Neuronal stem cell (in vitro differentiated cells): ENCODE measurements at regions not wholly inside any gene's neighbourhood (a gene's known extent, or its start where the extent isn't known, plus 50 kb on each side); places are given as distances from the start of the nearest gene placed in this dataset.

Experiments used
- DNase-seq: peaks from one replicate; pipeline ENCODE4 v3.0.0-alpha.2; 2013; ENCODE audit warnings: low spot score
- H2AFZ ChIP-seq: one replicate; pipeline ENCODE4 v1.6.1; 2013; ENCODE audit warnings: mild to moderate bottlenecking, low read length, inconsistent platforms
- H2AK5ac ChIP-seq: 2 replicates; pipeline ENCODE4 v1.6.1; 2013; ENCODE audit warnings: low read depth, mild to moderate bottlenecking, inconsistent platforms, low read length, moderate library complexity, mixed read lengths
- H2BK120ac ChIP-seq: 2 replicates; pipeline ENCODE4 v1.6.1; 2013; ENCODE audit warnings: low read depth, mild to moderate bottlenecking, inconsistent platforms, low read length, moderate library complexity, mixed read lengths
- H2BK12ac ChIP-seq: one replicate; pipeline ENCODE4 v1.6.1; 2013; ENCODE audit warnings: low read length, inconsistent platforms
- H2BK15ac ChIP-seq: 2 replicates; pipeline ENCODE4 v1.6.1; 2013; ENCODE audit warnings: mild to moderate bottlenecking, low read length, inconsistent platforms, mixed read lengths
- H2BK5ac ChIP-seq: one replicate; pipeline ENCODE4 v1.6.1; 2013; ENCODE audit warnings: inconsistent platforms, mild to moderate bottlenecking, low read length, moderate library complexity
- H3K14ac ChIP-seq: one replicate; pipeline ENCODE4 v1.6.1; 2013; ENCODE audit warnings: low read length, inconsistent platforms
- H3K18ac ChIP-seq: 2 replicates; pipeline ENCODE4 v1.6.1; 2013; ENCODE audit warnings: low read length, inconsistent platforms
- H3K23ac ChIP-seq: 2 replicates; pipeline ENCODE4 v1.6.1; 2013; ENCODE audit warnings: low read depth, mild to moderate bottlenecking, mixed read lengths, low read length, inconsistent platforms; ENCODE audit not compliant: poor library complexity
- H3K27ac ChIP-seq: replicated peaks from 3 replicates; pipeline ENCODE4 v1.5.1; 2013; ENCODE audit warnings: low read length, inconsistent platforms
- H3K27me3 ChIP-seq, 3 experiments: 2 replicates each; pipeline ENCODE4 v1.6.1; 2013; ENCODE audit warnings: low read length in 3 of 3, mild to moderate bottlenecking in 2 of 3, inconsistent platforms in 1 of 3, low read depth in 1 of 3, mixed read lengths in 1 of 3, moderate library complexity in 1 of 3; ENCODE audit not compliant: control insufficient read depth in 3 of 3, insufficient read depth in 3 of 3
- H3K36me3 ChIP-seq, 2 donors: replicated peaks in 1 of 2; 2 replicates each; pipeline ENCODE4 v1.6.1; 2013; ENCODE audit warnings: low read length in 2 of 2; ENCODE audit not compliant: control insufficient read depth in 2 of 2, insufficient read depth in 2 of 2
- H3K4ac ChIP-seq: 2 replicates; pipeline ENCODE4 v1.6.1; 2013; ENCODE audit warnings: inconsistent platforms, mild to moderate bottlenecking, low read length, moderate library complexity
- H3K4me1 ChIP-seq, 2 donors: 1 replicate in 1 of 2; 2 replicates in 1 of 2; pipeline ENCODE4 v1.6.1; 2013; ENCODE audit warnings: low read length in 2 of 2, low read depth in 1 of 2; ENCODE audit not compliant: control insufficient read depth in 2 of 2, insufficient read depth in 1 of 2
- H3K4me2 ChIP-seq: one replicate; pipeline ENCODE4 v1.6.1; 2013; ENCODE audit warnings: mild to moderate bottlenecking, low read length, inconsistent platforms; ENCODE audit not compliant: insufficient read depth, poor library complexity, severe bottlenecking
- H3K4me3 ChIP-seq, 2 donors: 2 replicates each; pipeline ENCODE4 v1.5.1; 2013; ENCODE audit warnings: low read length in 2 of 2, mild to moderate bottlenecking in 2 of 2, inconsistent platforms in 1 of 2, moderate library complexity in 1 of 2
- H3K79me1 ChIP-seq: one replicate; pipeline ENCODE4 v1.6.1; 2013; ENCODE audit warnings: low read depth, mild to moderate bottlenecking, inconsistent platforms, low read length, moderate library complexity
- H3K9ac ChIP-seq: one replicate; pipeline ENCODE4 v1.6.1; 2013; ENCODE audit warnings: mild to moderate bottlenecking, low read depth, low read length, inconsistent platforms; ENCODE audit not compliant: poor library complexity
- H3K9me3 ChIP-seq, 2 donors: replicated peaks in 1 of 2; 2 replicates each; pipeline versions ENCODE3 to v1.6.1; 2013; ENCODE audit warnings: low read length in 2 of 2, mild to moderate bottlenecking in 2 of 2, inconsistent platforms in 1 of 2, low read depth in 1 of 2, mixed read lengths in 1 of 2, moderate library complexity in 1 of 2; ENCODE audit not compliant: control insufficient read depth in 2 of 2, insufficient read depth in 1 of 2
- H4K8ac ChIP-seq: one replicate; pipeline ENCODE4 v1.6.1; 2013; ENCODE audit warnings: low read depth, mild to moderate bottlenecking, inconsistent platforms, low read length, moderate library complexity
- H4K91ac ChIP-seq: one replicate; pipeline ENCODE4 v1.6.1; 2013; ENCODE audit warnings: low read length, low read depth, mild to moderate bottlenecking, inconsistent platforms; ENCODE audit not compliant: poor library complexity
- WGBS, 2 donors: extraction: QIAGEN DNeasy Blood & Tissue Kit; methylation state at CpG; one replicate each; pipeline ENCODE4 v1.1.7; 2013; ENCODE audit warnings: missing lambda C conversion rate in 2 of 2, mixed read lengths in 1 of 2; ENCODE audit not compliant: insufficient read length in 2 of 2, insufficient replicate concordance in 1 of 2; ENCODE audit errors: extremely low coverage in 2 of 2; 5-methylcytosine and 5-hydroxymethylcytosine counted together

DNA sequence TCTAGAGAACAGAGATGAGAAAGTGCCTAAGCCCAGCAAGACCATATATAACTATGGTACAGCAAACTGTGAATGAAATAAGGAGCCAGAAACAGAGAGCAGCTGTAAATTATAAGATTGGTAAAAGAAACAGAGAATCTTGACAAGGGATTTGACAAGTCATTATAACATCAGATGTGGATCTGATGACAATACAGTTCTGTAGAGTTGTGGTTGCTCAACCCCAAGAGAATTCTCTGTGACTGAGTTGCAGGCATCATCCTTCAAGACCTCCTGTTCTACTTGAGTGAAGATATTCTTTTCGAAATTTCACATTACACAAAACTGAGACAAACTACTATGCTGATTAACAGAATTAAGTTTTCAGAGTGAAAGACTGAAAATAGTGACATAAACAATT lies 343.1 kb upstream of the SLC39A10 start:
- Histone ChIP-seq H2AK5ac (no peak overlapping the region), H3K9ac (no peak overlapping the region), H3K4me1 (no peaks in the 10 kb centered on the region), H3K27ac (no peak overlapping the region), H3K4me3 (no peak overlapping the region), H2BK12ac (no peak overlapping the region), H4K8ac (no peak overlapping the region), H4K91ac (no peak overlapping the region), H2BK15ac (no peak overlapping the region), H2AFZ (no peak overlapping the region), H3K9me3 (no peaks in the 10 kb centered on the region), H3K79me1 (no peaks in the 10 kb centered on the region), H3K14ac (no peak overlapping the region), H3K36me3 (no peaks in the 10 kb centered on the region), H3K23ac (no peak overlapping the region), H3K18ac (no peak overlapping the region), H3K4me2 (no peak overlapping the region), H2BK5ac (no peak overlapping the region), H2BK120ac (no peak overlapping the region), H3K4ac (no peak overlapping the region), H3K27me3 (no peaks in the 10 kb centered on the region)
- WGBS, 2 donors: no CpG with 5 or more reads among the region's 1 CpG
- DNase-seq: no peak

DNA sequence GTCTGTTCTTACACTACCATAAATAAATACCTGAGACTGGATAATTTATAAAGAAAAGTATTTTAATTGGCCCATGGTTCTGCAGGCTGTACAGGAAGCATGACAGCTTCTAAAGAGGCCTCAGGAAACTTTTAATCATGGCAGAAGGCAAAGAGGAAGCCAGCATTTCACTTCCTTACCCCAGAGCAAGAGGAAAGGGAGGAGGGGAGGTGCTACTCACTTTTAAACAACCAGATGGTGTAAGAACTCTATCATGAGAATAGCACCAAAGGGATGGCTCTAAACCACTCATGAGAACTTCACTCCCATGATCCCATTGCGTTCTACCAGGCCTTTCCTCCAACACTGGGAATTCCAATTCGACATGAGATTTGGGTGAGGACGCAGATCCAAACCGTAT lies 344.4 kb upstream of the SLC39A10 start:
- H4K91ac ChIP-seq: no peak overlapping the region
- H2BK12ac ChIP-seq: no peak overlapping the region
- WGBS, 2 donors: no CpG with 5 or more reads among the region's 4 CpGs
- H3K27ac ChIP-seq: no peak overlapping the region
- no peak overlapping the region for H2AK5ac ChIP-seq
- no peak overlapping the region for H2BK15ac ChIP-seq
- H3K4me1 ChIP-seq: no peaks in the 10 kb centered on the region
- no peaks in the 10 kb centered on the region for H3K27me3 ChIP-seq
- H3K4me3 ChIP-seq: no peak overlapping the region
- no peak overlapping the region for H2BK5ac ChIP-seq
- H3K79me1 ChIP-seq: no peaks in the 10 kb centered on the region
- H3K14ac ChIP-seq: no peak overlapping the region
- H3K4ac ChIP-seq: no peak overlapping the region
- H3K9ac ChIP-seq: no peak overlapping the region
- H2BK120ac ChIP-seq: no peak overlapping the region
- H4K8ac ChIP-seq: no peak overlapping the region
- no peak overlapping the region for H3K4me2 ChIP-seq
- DNase-seq: no peak
- no peak overlapping the region for H3K23ac ChIP-seq
- H3K18ac ChIP-seq: no peak overlapping the region
- no peak overlapping the region for H2AFZ ChIP-seq
- H3K36me3 ChIP-seq: no peaks in the 10 kb centered on the region
- no peaks in the 10 kb centered on the region for H3K9me3 ChIP-seq

DNA sequence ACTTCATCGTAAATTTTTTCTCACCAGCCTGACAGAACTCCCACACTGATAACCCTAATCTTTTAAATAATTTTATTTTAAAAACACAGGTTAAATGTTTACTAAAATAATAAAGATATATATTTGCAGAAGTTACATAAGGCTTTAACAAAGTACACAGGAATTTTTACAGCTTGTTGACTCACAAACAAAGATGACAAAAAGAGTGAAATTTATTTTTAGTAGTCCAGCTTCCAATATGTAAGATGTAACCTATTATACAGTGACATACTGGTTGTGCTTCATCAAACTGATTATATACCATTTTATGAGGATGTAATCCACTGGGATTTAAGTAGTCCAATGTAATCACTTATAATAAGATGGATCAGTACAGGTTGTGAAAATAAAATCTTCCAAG lies 348.9 kb upstream of the SLC39A10 start:
- no peak overlapping the region for H4K91ac ChIP-seq
- no peak for DNase-seq
- no peaks in the 10 kb centered on the region for H3K79me1 ChIP-seq
- 100% methylated on average over 1 of the region's 1 CpG; no CpG with 5 or more reads in 1 of the 2 donors for whole genome bisulfite sequencing, 2 donors
- no peak overlapping the region for H3K4me2 ChIP-seq
- no peak overlapping the region for H3K18ac ChIP-seq
- H3K27ac ChIP-seq: no peak overlapping the region
- H3K36me3 ChIP-seq: no peaks in the 10 kb centered on the region
- no peak overlapping the region for H2BK5ac ChIP-seq
- H2AFZ ChIP-seq: no peak overlapping the region
- no peak overlapping the region for H2BK120ac ChIP-seq
- H3K9ac ChIP-seq: no peak overlapping the region
- no peaks in the 10 kb centered on the region for H3K27me3 ChIP-seq
- H3K14ac ChIP-seq: no peak overlapping the region
- no peaks in the 10 kb centered on the region for H3K4me1 ChIP-seq
- no peak overlapping the region for H3K23ac ChIP-seq
- H2BK12ac ChIP-seq: no peak overlapping the region
- no peak overlapping the region for H3K4ac ChIP-seq
- H2BK15ac ChIP-seq: no peak overlapping the region
- no peak overlapping the region for H4K8ac ChIP-seq
- H3K4me3 ChIP-seq: no peak overlapping the region
- H3K9me3 ChIP-seq: no peaks in the 10 kb centered on the region
- no peak overlapping the region for H2AK5ac ChIP-seq

DNA sequence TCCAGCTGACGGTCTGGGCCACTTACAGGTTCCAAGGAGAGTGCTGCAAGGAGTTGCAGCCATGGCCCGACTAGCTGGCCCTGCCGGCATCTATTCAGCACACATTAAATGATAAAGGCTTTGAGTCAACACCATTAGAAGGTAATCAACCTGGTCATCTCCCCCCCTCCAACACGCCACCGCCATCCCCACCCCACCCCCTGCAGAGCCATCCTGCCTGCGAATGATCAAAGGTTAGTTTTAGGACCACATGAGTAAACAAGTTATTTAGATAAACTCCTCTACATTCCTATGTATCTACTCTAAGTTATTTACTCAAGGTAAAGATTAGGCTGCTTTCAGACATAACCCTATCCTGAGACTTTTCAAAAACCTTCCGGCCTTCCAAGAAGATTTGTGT lies 349.3 kb upstream of the SLC39A10 start:
- no peak overlapping the region for H4K8ac ChIP-seq
- no peak overlapping the region for H4K91ac ChIP-seq
- no peaks in the 10 kb centered on the region for H3K79me1 ChIP-seq
- no peaks in the 10 kb centered on the region for H3K27me3 ChIP-seq
- H2AFZ ChIP-seq: no peak overlapping the region
- H2BK120ac ChIP-seq: no peak overlapping the region
- WGBS, 2 donors: no CpG with 5 or more reads among the region's 7 CpGs
- no peak overlapping the region for H3K14ac ChIP-seq
- H3K4me2 ChIP-seq: no peak overlapping the region
- no peak overlapping the region for H3K27ac ChIP-seq
- no peak overlapping the region for H2BK5ac ChIP-seq
- no peak for DNase-seq
- H3K4me3 ChIP-seq: no peak overlapping the region
- no peak overlapping the region for H3K9ac ChIP-seq
- H3K4me1 ChIP-seq: no peaks in the 10 kb centered on the region
- no peak overlapping the region for H2AK5ac ChIP-seq
- no peak overlapping the region for H3K4ac ChIP-seq
- no peak overlapping the region for H2BK15ac ChIP-seq
- H3K18ac ChIP-seq: no peak overlapping the region
- H3K23ac ChIP-seq: no peak overlapping the region
- no peaks in the 10 kb centered on the region for H3K9me3 ChIP-seq
- H3K36me3 ChIP-seq: no peaks in the 10 kb centered on the region
- no peak overlapping the region for H2BK12ac ChIP-seq
